GM12801 (cell line): ENCODE measurements at regions not wholly inside any gene's neighbourhood (a gene's known extent, or its start where the extent isn't known, plus 50 kb on each side); places are given as distances from the start of the nearest gene placed in this dataset.

Experiments
- TF ChIP-seq, protein P1 (sequence below): IDR thresholded peaks from one replicate; pipeline ENCODE4 v1.5.1; 2011; ENCODE audit warnings: control low read depth; ENCODE audit not compliant: insufficient read length; ENCODE audit errors: extremely low read depth

DNA sequence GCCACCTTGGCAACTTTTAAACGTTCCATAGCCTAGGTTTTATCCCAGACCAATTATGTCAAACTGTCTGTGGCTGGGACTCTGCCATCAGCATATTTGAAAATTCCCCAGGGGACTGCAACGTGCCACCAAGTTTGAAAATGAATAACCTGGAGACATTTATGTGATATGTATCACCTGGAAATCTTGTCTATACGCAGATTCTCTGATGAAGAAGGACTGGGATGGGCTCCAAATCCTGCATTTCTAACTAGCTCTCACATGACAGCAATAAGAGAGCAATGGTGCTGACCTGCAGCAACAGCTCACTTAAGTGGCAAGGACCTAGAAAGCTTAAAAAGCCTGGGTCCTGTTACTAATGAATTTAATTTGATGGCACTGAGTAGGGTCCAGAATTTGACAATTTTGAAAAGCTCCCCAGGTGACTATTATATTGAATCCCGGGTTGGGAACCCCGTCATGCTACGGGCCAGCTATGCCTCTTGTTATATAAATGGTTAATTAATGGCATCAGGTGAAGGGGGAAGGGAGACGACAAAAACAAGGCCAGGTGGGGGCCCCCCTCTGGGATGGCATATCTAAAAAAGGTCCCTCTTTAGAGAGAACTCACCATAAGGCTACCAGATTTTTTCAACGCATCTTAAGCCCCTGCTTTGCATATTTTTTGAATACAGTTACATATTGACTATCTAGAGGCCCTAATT, 213.7 kb downstream of the ZIC5 start:
- TF ChIP-seq, protein P1, sequence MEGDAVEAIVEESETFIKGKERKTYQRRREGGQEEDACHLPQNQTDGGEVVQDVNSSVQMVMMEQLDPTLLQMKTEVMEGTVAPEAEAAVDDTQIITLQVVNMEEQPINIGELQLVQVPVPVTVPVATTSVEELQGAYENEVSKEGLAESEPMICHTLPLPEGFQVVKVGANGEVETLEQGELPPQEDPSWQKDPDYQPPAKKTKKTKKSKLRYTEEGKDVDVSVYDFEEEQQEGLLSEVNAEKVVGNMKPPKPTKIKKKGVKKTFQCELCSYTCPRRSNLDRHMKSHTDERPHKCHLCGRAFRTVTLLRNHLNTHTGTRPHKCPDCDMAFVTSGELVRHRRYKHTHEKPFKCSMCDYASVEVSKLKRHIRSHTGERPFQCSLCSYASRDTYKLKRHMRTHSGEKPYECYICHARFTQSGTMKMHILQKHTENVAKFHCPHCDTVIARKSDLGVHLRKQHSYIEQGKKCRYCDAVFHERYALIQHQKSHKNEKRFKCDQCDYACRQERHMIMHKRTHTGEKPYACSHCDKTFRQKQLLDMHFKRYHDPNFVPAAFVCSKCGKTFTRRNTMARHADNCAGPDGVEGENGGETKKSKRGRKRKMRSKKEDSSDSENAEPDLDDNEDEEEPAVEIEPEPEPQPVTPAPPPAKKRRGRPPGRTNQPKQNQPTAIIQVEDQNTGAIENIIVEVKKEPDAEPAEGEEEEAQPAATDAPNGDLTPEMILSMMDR = no peak

DNA sequence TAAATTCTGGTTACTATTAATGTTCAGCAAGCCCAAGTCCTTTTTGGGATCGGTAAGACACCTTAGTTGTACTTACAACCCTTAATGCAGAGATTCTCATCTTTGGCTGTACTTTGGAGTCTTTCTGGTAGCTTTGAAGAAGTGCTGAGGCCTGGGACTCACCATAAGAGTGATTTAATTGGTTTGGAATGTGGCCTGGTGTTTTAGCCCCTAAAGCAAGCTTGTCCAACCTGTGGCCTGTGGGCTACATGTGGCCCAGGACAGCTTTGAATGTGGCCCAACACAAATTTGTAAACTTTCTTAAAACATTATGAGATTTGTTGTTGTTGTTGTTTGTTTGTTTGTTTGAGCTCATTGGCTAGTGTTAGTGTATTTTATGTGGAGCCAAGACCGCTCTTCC, 215.3 kb downstream of the ZIC5 start:
- TF ChIP-seq, protein P1 = no peak

DNA sequence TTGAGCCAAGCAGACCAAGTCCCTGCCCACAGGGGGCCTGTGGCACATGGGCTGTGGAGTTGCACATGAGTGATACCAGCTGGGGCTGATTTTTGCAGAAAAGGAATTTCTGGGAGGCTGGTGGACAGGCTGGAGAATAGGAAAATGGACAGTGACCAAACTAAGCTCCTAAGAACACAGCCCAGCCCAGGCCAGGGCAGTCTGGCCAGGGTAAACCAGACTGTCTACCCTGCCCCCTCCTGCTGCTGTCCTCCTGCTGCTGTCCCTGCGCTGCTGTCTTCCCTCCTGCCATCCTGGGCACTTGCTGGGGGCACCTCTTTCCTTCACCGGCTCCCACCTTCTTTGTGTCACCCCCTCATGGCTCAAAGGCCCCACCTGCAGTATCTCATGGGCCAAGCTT, 219.2 kb downstream of the ZIC5 start:
- TF ChIP-seq, protein P1 = no peak

DNA sequence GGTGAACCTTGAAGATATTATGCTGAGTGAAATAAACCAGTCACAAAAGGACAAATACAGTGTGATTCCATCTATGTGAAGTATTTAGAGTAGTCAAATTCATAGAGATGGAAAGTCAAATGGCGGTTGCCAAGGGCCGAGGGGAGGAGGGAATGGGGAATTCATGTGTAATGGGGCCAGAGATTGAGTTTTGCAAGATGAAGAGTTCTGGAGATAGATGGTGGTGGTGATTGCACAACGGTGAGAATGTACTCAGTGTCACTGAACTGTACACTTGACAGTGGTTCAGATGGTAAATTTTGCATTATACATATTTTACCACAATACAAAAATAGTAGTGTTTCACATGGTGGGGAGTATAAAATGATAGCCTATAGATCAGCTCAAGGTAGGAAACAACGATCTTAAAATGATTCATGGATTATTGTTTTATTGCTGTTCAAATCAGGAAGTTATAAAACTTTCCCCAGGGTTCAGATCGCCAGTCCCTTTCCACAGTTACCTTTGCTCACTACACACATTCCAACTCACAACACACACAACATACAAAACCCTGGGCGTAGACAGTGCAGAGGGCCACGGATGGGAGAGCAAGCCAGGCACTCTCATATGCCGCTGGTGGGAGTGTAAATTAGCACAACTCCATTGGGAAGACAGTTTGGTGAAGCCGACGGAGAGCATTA, 219.9 kb downstream of the ZIC5 start:
- TF ChIP-seq, protein P1 = no peak

DNA sequence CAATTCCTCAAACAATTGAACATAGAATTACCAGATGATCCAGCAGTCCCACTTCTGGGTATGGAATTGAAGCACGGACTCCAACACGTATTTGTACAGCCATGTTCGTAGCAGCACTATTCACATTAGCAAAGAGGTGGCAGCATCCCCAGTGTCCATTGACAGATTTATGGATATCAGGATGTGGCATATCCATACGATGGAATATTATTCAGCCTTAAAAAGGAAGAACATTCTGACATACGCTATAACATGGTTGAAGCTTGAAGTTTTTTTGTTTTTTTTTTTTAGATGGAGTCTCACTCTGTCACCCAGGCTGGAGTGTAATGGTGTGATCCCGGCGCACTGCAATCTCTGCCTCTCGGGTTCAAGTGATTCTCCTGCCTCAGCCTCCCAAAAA, 220.6 kb downstream of the ZIC5 start:
- TF ChIP-seq, protein P1 = no peak

DNA sequence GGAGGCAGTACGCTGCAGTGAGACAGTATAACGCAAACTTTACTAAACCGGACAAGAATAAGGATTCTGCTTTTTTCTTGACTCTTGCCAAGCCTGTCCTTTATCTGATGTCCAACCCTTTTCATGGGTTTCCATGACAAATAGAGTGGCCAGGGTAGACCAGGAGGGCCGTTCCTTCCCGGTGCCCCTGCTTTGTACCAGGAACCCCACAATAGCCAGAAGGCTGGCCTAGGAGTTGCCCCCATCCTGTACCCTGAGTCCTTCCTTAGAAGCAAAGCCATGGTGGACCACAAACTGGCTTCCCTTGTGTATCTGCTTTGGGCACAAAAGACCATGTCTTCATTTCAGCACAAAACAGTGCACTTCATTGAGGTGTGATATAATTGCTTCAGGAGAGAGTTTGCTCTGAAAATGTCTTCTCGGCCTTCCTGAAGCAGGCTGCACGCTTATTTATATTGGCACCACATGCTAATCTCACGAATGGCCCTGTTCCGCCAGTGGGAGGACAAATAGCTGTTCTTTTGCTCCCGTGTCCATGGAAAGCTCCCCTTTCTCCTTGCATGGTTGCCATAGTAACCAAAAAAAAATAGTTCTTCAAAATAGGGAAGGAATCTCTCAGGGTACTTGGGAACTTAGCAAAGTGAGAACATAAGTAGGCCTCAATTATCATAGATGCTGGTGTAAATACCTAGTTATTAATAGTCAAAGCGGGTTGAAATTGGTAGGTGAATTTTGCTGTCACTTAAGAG, 222.1 kb downstream of the ZIC5 start:
- TF ChIP-seq, protein P1 = no peak

DNA sequence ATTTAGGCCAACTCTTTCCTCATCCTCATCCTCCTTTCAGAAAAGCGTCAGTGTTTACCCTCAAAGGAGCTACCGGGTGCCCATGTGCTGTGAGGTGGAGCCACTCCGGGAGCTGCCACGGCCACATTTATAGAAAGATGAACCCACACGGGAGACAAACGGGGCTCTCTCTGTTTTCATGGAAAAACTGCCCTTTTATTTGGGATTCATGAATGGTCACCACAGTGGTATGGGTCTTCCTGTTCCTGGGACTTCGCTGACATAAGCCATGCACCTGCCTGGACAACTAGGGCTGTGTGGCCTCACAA, 224.2 kb downstream of the ZIC5 start:
- TF ChIP-seq, protein P1 = no peak
